Activated T-cell treated with anti-CD3 and anti-CD28 coated beads, Interleukin-2, amount 50 U/mL, for 4 hours (primary cell): ENCODE measurements at regions not wholly inside any gene's neighbourhood (a gene's known extent, or its start where the extent isn't known, plus 50 kb on each side); places are given as distances from the start of the nearest gene placed in this dataset.

Source experiments
- ATAC-seq, 2 donors: fragments of 200-7000 bp; cut with Tn5 transposase; one replicate each; pipeline ENCODE4 v1.10.0; 2021
- DNase-seq: peaks from one replicate; pipeline ENCODE4 v3.0.0-alpha.2; 2020
- H3K27me3 Mint-ChIP-seq: one replicate; pipeline ENCODE4 v1.8.0; 2021; ENCODE audit warnings: low read depth, mixed read lengths
- H3K36me3 Mint-ChIP-seq: one replicate; pipeline ENCODE4 v1.8.0; 2022; ENCODE audit warnings: mixed read lengths; ENCODE audit not compliant: insufficient read depth
- H3K4me1 Mint-ChIP-seq: one replicate; pipeline ENCODE4 v1.8.0; 2021; ENCODE audit warnings: low read depth, mixed read lengths
- H3K4me3 Mint-ChIP-seq: one replicate; pipeline ENCODE4 v1.8.0; 2021; ENCODE audit warnings: mild to moderate bottlenecking, moderate library complexity, mixed read lengths
- H3K9me3 Mint-ChIP-seq: one replicate; pipeline ENCODE4 v1.8.0; 2021; ENCODE audit warnings: mixed read lengths

- Mint-ChIP-seq H3K4me1 (no peaks in the 10 kb centered on the region), H3K9me3 (no peaks in the 10 kb centered on the region), H3K36me3 (no peaks in the 10 kb centered on the region), H3K4me3 (no peak overlapping the region), H3K27me3 (peaks cover 4% of the 10 kb centered on the region)
- no peak for ATAC-seq
- no peak for DNase-seq
Observed at GRCh38 chr14:104318558-104319490, 180.4 kb downstream of the KIF26A start.

- ATAC-seq (no peak), DNase-seq (no peak)
- H3K4me1 Mint-ChIP-seq: no peaks in the 10 kb centered on the region
- H3K27me3 Mint-ChIP-seq: peaks cover 4% of the 10 kb centered on the region
- no peaks in the 10 kb centered on the region for H3K36me3 Mint-ChIP-seq
- H3K9me3 Mint-ChIP-seq: no peaks in the 10 kb centered on the region
- H3K4me3 Mint-ChIP-seq: no peak overlapping the region
Observed at GRCh38 chr14:104319491-104320241, 181.3 kb downstream of the KIF26A start.

- DNase-seq: no peak
- Mint-ChIP-seq H3K36me3 (no peaks in the 10 kb centered on the region), H3K9me3 (no peaks in the 10 kb centered on the region), H3K4me3 (no peak overlapping the region), H3K27me3 (peaks cover 4% of the 10 kb centered on the region), H3K4me1 (no peaks in the 10 kb centered on the region)
- no peak for ATAC-seq
Observed at GRCh38 chr14:104320611-104321086, 182.3 kb downstream of the KIF26A start.

GRCh38 chr14:104321088-104321801 lies 182.9 kb downstream of the KIF26A start:
- no peak for ATAC-seq
- Mint-ChIP-seq H3K4me1 (no peaks in the 10 kb centered on the region), H3K9me3 (no peaks in the 10 kb centered on the region), H3K27me3 (peaks cover 4% of the 10 kb centered on the region), H3K4me3 (no peak overlapping the region), H3K36me3 (no peaks in the 10 kb centered on the region)
- no peak for DNase-seq

- H3K4me3 Mint-ChIP-seq: no peak overlapping the region
- DNase-seq (no peak), ATAC-seq (no peak)
- H3K4me1 Mint-ChIP-seq: no peaks in the 10 kb centered on the region
- H3K36me3 Mint-ChIP-seq: no peaks in the 10 kb centered on the region
- peaks cover 4% of the 10 kb centered on the region for H3K27me3 Mint-ChIP-seq
- H3K9me3 Mint-ChIP-seq: no peaks in the 10 kb centered on the region
Observed at GRCh38 chr14:104321802-104322130, 183.4 kb downstream of the KIF26A start.

GRCh38 chr14:104322531-104323366 lies 184.4 kb downstream of the KIF26A start:
- DNase-seq (no peak), ATAC-seq (no peak)
- Mint-ChIP-seq H3K4me3 (no peak overlapping the region), H3K4me1 (no peaks in the 10 kb centered on the region), H3K27me3 (peaks cover 4% of the 10 kb centered on the region), H3K9me3 (no peaks in the 10 kb centered on the region), H3K36me3 (no peaks in the 10 kb centered on the region)

GRCh38 chr14:104323551-104324175 lies 185.3 kb downstream of the KIF26A start:
- peaks cover 4% of the 10 kb centered on the region for H3K27me3 Mint-ChIP-seq
- no peaks in the 10 kb centered on the region for H3K36me3 Mint-ChIP-seq
- H3K4me1 Mint-ChIP-seq: no peaks in the 10 kb centered on the region
- DNase-seq (no peak), ATAC-seq (no peak)
- no peaks in the 10 kb centered on the region for H3K9me3 Mint-ChIP-seq
- H3K4me3 Mint-ChIP-seq: no peak overlapping the region

GRCh38 chr14:104326848-104327247 lies 188.5 kb downstream of the KIF26A start:
- H3K27me3 Mint-ChIP-seq: no peaks in the 10 kb centered on the region
- peaks cover 20% of the 10 kb centered on the region for H3K9me3 Mint-ChIP-seq
- no peaks in the 10 kb centered on the region for H3K4me1 Mint-ChIP-seq
- no peaks in the 10 kb centered on the region for H3K36me3 Mint-ChIP-seq
- H3K4me3 Mint-ChIP-seq: no peak overlapping the region
- no peak for DNase-seq
- ATAC-seq: no peak

GRCh38 chr14:104328607-104329006 lies 190.2 kb downstream of the KIF26A start:
- Mint-ChIP-seq H3K4me3 (no peak overlapping the region), H3K36me3 (no peaks in the 10 kb centered on the region), H3K9me3 (peaks cover 20% of the 10 kb centered on the region), H3K27me3 (no peaks in the 10 kb centered on the region), H3K4me1 (no peaks in the 10 kb centered on the region)
- DNase-seq: no peak
- no peak for ATAC-seq

GRCh38 chr14:104329793-104330192 lies 191.4 kb downstream of the KIF26A start:
- no peak for ATAC-seq

GRCh38 chr14:104331871-104332605 lies 193.7 kb downstream of the KIF26A start:
- peaks cover 20% of the 10 kb centered on the region for H3K9me3 Mint-ChIP-seq
- no peak for DNase-seq
- no peaks in the 10 kb centered on the region for H3K4me1 Mint-ChIP-seq
- ATAC-seq: no peak
- no peaks in the 10 kb centered on the region for H3K36me3 Mint-ChIP-seq
- no peaks in the 10 kb centered on the region for H3K27me3 Mint-ChIP-seq
- H3K4me3 Mint-ChIP-seq: no peak overlapping the region

More at GRCh38 chr14:104329793-104330192, 191.4 kb downstream of the KIF26A start:
- DNase-seq: no peak
- Mint-ChIP-seq H3K4me1 (no peaks in the 10 kb centered on the region), H3K36me3 (no peaks in the 10 kb centered on the region), H3K9me3 (peaks cover 20% of the 10 kb centered on the region), H3K27me3 (no peaks in the 10 kb centered on the region), H3K4me3 (no peak overlapping the region)

GRCh38 chr14:104332634-104333270 lies 194.4 kb downstream of the KIF26A start:
- peaks cover 22% of the 10 kb centered on the region for H3K9me3 Mint-ChIP-seq
- no peak for ATAC-seq
- H3K27me3 Mint-ChIP-seq: no peaks in the 10 kb centered on the region
- no peak for DNase-seq
- H3K4me1 Mint-ChIP-seq: no peaks in the 10 kb centered on the region
- H3K36me3 Mint-ChIP-seq: no peaks in the 10 kb centered on the region
- no peak overlapping the region for H3K4me3 Mint-ChIP-seq
